Keratinocyte (primary cell): ENCODE measurements at regions not wholly inside any gene's neighbourhood (a gene's known extent, or its start where the extent isn't known, plus 50 kb on each side); places are given as distances from the start of the nearest gene placed in this dataset.

Source experiments
- EZH2 ChIP-seq: IDR thresholded peaks from one replicate; pipeline ENCODE4 v1.6.1; 2012; ENCODE audit warnings: inconsistent platforms, mild to moderate bottlenecking, low read length, moderate library complexity
- TF ChIP-seq, protein P1 (sequence below), 3 experiments: IDR thresholded peaks in 1 of 3; conservative IDR thresholded peaks in 1 of 3; optimal IDR thresholded peaks in 1 of 3; 2 replicates in 2 of 3; 3 replicates in 1 of 3; pipeline versions ENCODE3 to v1.5.1; 2011; ENCODE audit warnings: low read length in 3 of 3, mild to moderate bottlenecking in 3 of 3, moderate library complexity in 2 of 3, control low read depth in 1 of 3, inconsistent platforms in 1 of 3; ENCODE audit not compliant: insufficient read depth in 2 of 3; ENCODE audit errors: extremely low read depth in 1 of 3

DNA sequence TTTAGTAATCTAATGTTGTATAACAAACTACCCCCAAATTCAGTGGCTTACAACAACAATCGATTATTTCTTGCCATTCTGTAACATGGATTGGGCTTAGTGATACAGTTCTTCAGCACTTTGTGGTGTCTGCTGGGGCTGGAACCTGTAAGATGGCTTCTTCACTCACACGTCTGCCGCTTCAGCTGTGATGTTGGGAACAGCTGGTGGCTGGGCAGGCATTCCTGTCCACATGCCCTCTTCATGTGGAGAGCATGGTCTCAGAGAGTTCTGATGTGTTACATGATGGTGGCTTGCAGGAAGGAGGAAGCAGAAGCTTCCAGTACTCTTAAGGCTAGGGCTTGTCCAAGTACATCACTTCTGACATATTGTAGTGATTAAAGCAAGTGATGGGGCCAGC lies 276.9 kb downstream of the PTBP2 start:
- TF ChIP-seq, protein P1, sequence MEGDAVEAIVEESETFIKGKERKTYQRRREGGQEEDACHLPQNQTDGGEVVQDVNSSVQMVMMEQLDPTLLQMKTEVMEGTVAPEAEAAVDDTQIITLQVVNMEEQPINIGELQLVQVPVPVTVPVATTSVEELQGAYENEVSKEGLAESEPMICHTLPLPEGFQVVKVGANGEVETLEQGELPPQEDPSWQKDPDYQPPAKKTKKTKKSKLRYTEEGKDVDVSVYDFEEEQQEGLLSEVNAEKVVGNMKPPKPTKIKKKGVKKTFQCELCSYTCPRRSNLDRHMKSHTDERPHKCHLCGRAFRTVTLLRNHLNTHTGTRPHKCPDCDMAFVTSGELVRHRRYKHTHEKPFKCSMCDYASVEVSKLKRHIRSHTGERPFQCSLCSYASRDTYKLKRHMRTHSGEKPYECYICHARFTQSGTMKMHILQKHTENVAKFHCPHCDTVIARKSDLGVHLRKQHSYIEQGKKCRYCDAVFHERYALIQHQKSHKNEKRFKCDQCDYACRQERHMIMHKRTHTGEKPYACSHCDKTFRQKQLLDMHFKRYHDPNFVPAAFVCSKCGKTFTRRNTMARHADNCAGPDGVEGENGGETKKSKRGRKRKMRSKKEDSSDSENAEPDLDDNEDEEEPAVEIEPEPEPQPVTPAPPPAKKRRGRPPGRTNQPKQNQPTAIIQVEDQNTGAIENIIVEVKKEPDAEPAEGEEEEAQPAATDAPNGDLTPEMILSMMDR (optimal IDR thresholded peaks at IDR 0.05 in 1 of 3, IDR thresholded peaks at IDR 0.05 in 1 of 3, conservative IDR thresholded peaks at IDR 0.05 in 1 of 3; ENCODE audit: extremely low read depth in 1 of 3, insufficient read depth in 2 of 3, low read length in 3 of 3): no peak
- no peak for TF ChIP-seq EZH2
